OCI-LY1 (cell line): ENCODE measurements at regions not wholly inside any gene's neighbourhood (a gene's known extent, or its start where the extent isn't known, plus 50 kb on each side); places are given as distances from the start of the nearest gene placed in this dataset.

Source experiments
- H2AFZ ChIP-seq: fragments of 200-600 bp; sonication (generic), shearing (Covaris generic); 2 replicates; pipeline ENCODE4 v1.6.0; 2014; ENCODE audit warnings: antibody characterized with exemption, mild to moderate bottlenecking, low read length
- H3F3A ChIP-seq: fragments of 200-600 bp; sonication (generic), shearing (Covaris generic); 2 replicates; pipeline ENCODE4 v1.6.0; 2014; ENCODE audit warnings: mild to moderate bottlenecking, antibody characterized with exemption, low read length, moderate library complexity; ENCODE audit not compliant: insufficient read depth
- H3K27ac ChIP-seq: fragments of 200-600 bp; sonication (generic); 2 replicates; pipeline ENCODE4 v1.5.1; 2014; ENCODE audit warnings: low read length, mixed run types, mild to moderate bottlenecking, low read depth; ENCODE audit not compliant: poor library complexity, severe bottlenecking
- H3K27me3 ChIP-seq: fragments of 200-600 bp; sonication (generic); 2 replicates; pipeline ENCODE4 v1.6.0; 2014; ENCODE audit warnings: antibody characterized with exemption, mild to moderate bottlenecking, low read length, moderate library complexity; ENCODE audit not compliant: insufficient read depth
- H3K36me3 ChIP-seq: fragments of 200-600 bp; sonication (generic); 2 replicates; pipeline ENCODE4 v1.6.1; 2014; ENCODE audit warnings: mild to moderate bottlenecking, antibody characterized with exemption, low read length, moderate library complexity, mixed read lengths; ENCODE audit not compliant: insufficient read depth
- H3K4me1 ChIP-seq: fragments of 200-600 bp; sonication (generic); 2 replicates; pipeline ENCODE4 v1.5.1; 2014; ENCODE audit warnings: mild to moderate bottlenecking, low read length, moderate library complexity; ENCODE audit not compliant: insufficient read depth, severe bottlenecking
- H3K4me2 ChIP-seq: fragments of 200-600 bp; sonication (generic), shearing (Covaris generic); 2 replicates; pipeline ENCODE4 v1.6.1; 2014; ENCODE audit warnings: low read length
- H3K4me3 ChIP-seq: fragments of 200-600 bp; sonication (generic); 2 replicates; pipeline ENCODE4 v1.5.1; 2014; ENCODE audit warnings: low read length, low read depth, mild to moderate bottlenecking, mixed read lengths; ENCODE audit not compliant: poor library complexity, severe bottlenecking
- H3K79me2 ChIP-seq: fragments of 200-600 bp; shearing (Covaris generic); 2 replicates; pipeline ENCODE4 v1.6.1; 2016; ENCODE audit warnings: mixed run types, low read length, mixed read lengths; ENCODE audit not compliant: insufficient read depth
- H3K9ac ChIP-seq: fragments of 200-600 bp; sonication (generic), shearing (Covaris generic); 2 replicates; pipeline ENCODE4 v1.6.1; 2014; ENCODE audit warnings: mild to moderate bottlenecking, low read length, mixed read lengths
- H3K9me2 ChIP-seq: fragments of 200-600 bp; sonication (generic), shearing (Covaris generic); 2 replicates; pipeline ENCODE4 v1.6.1; 2014; ENCODE audit warnings: low read depth, mild to moderate bottlenecking, low read length, mixed read lengths
- H3K9me3 ChIP-seq: fragments of 200-600 bp; shearing (Covaris generic); 2 replicates; pipeline ENCODE4 v1.6.1; 2014; ENCODE audit warnings: low read length, mixed read lengths
- H4K20me1 ChIP-seq: fragments of 200-600 bp; sonication (generic), shearing (Covaris generic); 2 replicates; pipeline ENCODE4 v1.6.0; 2016; ENCODE audit warnings: mild to moderate bottlenecking, low read length; ENCODE audit not compliant: insufficient read depth
- EZH2 ChIP-seq: fragments of 200-600 bp; sonication (generic), shearing (Covaris generic); IDR thresholded peaks from 2 replicates; pipeline ENCODE4 v1.8.0; 2017; ENCODE audit warnings: borderline replicate concordance, mixed run types, mild to moderate bottlenecking, antibody characterized with exemption, low read length, moderate library complexity, mixed read lengths
- TF ChIP-seq, protein P1 (sequence below): fragments of 200-600 bp; sonication (generic), shearing (Covaris generic); IDR thresholded peaks from 2 replicates; pipeline ENCODE4 v1.5.1; 2017; ENCODE audit warnings: mild to moderate bottlenecking, antibody characterized with exemption, low read length, moderate library complexity, mixed read lengths

DNA sequence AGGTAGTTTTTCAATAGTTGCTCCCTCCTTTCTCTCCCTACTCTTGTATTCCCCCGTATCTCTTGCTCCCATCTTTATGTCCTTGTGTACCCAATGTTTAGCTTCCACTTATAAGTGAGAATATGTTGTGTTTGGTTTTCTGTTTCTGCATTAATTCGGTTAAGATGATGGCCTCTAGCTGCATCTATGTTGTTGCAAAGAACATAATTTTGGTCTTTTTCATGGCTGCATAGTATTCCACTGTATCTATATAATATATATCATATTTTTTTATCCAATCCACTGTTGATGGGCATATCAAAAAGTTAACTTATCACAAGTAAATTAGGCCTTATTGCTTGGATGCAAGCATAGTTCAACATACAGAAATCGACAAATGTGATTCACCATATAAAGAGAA is 594.0 kb downstream of the TYW1 start:
- no peaks in the 10 kb centered on the region for H4K20me1 ChIP-seq
- H3K4me1 ChIP-seq = no peaks in the 10 kb centered on the region
- H3K9ac ChIP-seq = no peak overlapping the region
- no peak overlapping the region for H3K4me2 ChIP-seq
- H3F3A ChIP-seq = no peaks in the 10 kb centered on the region
- H3K36me3 ChIP-seq = no peaks in the 10 kb centered on the region
- H3K27ac ChIP-seq = no peak overlapping the region
- TF ChIP-seq EZH2 = no peak
- TF ChIP-seq, protein P1, sequence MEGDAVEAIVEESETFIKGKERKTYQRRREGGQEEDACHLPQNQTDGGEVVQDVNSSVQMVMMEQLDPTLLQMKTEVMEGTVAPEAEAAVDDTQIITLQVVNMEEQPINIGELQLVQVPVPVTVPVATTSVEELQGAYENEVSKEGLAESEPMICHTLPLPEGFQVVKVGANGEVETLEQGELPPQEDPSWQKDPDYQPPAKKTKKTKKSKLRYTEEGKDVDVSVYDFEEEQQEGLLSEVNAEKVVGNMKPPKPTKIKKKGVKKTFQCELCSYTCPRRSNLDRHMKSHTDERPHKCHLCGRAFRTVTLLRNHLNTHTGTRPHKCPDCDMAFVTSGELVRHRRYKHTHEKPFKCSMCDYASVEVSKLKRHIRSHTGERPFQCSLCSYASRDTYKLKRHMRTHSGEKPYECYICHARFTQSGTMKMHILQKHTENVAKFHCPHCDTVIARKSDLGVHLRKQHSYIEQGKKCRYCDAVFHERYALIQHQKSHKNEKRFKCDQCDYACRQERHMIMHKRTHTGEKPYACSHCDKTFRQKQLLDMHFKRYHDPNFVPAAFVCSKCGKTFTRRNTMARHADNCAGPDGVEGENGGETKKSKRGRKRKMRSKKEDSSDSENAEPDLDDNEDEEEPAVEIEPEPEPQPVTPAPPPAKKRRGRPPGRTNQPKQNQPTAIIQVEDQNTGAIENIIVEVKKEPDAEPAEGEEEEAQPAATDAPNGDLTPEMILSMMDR = no peak
- H3K9me3 ChIP-seq = no peaks in the 10 kb centered on the region
- no peaks in the 10 kb centered on the region for H3K79me2 ChIP-seq
- no peak overlapping the region for H2AFZ ChIP-seq
- H3K27me3 ChIP-seq = no peaks in the 10 kb centered on the region
- no peaks in the 10 kb centered on the region for H3K9me2 ChIP-seq
- no peak overlapping the region for H3K4me3 ChIP-seq

DNA sequence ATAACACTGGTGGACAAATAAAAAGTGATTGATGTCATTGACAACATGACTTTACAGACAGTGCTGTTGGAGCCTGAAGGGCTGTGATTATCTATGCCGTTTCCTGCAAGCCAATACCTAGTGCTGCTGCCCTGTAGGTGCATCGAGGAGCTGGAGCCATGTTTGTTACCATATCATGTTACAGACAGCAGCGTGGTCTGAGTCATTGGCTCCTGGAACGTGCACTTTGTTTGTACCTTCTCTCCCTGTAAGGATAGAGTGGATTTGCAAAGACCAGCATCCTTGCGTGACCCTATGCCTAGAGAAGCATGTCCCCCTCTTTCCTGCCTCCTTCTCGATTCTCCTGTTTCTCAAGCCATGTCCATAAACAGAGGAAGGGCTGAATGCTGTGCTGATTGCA is 597.2 kb downstream of the TYW1 start:
- no peaks in the 10 kb centered on the region for H3K4me1 ChIP-seq
- no peaks in the 10 kb centered on the region for H4K20me1 ChIP-seq
- no peak overlapping the region for H3K4me3 ChIP-seq
- no peak overlapping the region for H2AFZ ChIP-seq
- no peaks in the 10 kb centered on the region for H3K27me3 ChIP-seq
- no peaks in the 10 kb centered on the region for H3K79me2 ChIP-seq
- H3K9me3 ChIP-seq = no peaks in the 10 kb centered on the region
- no peaks in the 10 kb centered on the region for H3K9me2 ChIP-seq
- no peaks in the 10 kb centered on the region for H3F3A ChIP-seq
- TF ChIP-seq, protein P1 = no peak
- no peak for TF ChIP-seq EZH2
- no peak overlapping the region for H3K9ac ChIP-seq
- H3K27ac ChIP-seq = no peak overlapping the region
- no peaks in the 10 kb centered on the region for H3K36me3 ChIP-seq
- no peak overlapping the region for H3K4me2 ChIP-seq

DNA sequence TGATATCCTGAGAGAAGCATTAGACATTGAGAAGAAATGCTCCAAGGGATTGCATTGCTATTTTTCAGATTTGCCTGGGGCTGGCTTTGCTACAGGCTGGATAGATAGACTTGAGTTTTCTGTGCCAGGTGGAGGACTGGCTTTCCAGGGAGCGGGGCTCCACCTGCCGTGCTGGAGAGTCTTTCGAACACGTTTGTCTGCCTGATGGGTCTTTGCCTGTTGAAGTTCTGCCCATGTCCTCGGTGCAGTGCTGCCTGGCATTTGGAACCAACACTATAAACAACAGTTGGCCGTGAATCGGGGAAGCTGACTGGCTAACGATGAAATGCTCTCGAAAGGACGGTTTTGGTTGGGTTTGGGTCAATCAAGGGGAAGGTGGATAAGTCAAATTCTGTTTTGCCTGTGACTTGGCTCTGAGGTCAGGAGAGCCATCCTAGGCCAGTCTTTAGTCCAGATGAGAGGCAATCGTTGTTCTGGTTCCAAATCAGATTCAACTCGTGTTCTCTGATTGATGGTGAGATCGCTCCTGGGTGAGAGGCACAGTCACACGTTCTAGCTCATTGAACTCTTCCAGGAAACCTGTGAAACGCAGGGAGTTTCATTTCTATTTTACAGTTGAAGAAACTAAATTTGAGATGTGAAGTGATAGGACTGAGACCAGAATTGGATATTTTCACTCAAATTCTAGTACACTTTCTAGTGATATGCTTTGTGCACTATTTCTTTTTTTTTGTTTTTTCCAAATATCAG is 599.0 kb downstream of the TYW1 start:
- H3K27ac ChIP-seq = no peak overlapping the region

DNA sequence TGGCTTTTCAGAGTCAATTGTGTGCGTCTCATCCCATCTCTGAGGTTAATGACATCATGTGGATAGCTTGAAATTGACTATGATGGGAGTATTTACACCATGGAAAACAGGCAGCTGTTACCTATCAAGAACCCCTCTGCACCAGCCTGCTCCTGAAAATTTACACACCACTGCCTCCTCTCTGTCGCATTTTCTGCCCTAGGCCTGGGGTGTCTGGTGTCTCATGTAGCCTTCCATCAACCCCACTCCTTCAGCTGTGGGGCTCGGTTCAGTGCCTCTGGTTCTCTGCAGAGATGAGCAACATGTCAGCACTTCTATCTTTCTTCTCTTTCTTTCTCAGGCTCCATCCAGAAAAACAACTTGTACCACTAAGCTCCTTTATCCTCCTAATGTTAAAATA is 600.5 kb downstream of the TYW1 start:
- no peaks in the 10 kb centered on the region for H3K4me1 ChIP-seq
- H3K4me2 ChIP-seq = no peak overlapping the region
- no peak overlapping the region for H3K27ac ChIP-seq
- H3K36me3 ChIP-seq = no peaks in the 10 kb centered on the region
- no peaks in the 10 kb centered on the region for H4K20me1 ChIP-seq
- H3K79me2 ChIP-seq = no peaks in the 10 kb centered on the region
- no peak overlapping the region for H2AFZ ChIP-seq
- H3K9me3 ChIP-seq = no peaks in the 10 kb centered on the region
- H3K27me3 ChIP-seq = no peaks in the 10 kb centered on the region
- TF ChIP-seq, protein P1 = no peak
- no peak for TF ChIP-seq EZH2
- H3K4me3 ChIP-seq = no peak overlapping the region
- H3F3A ChIP-seq = no peaks in the 10 kb centered on the region
- no peak overlapping the region for H3K9ac ChIP-seq
- no peaks in the 10 kb centered on the region for H3K9me2 ChIP-seq

More for the DNA sequence above, 599.0 kb downstream of the TYW1 start:
- Histone ChIP-seq H3K4me1 (no peaks in the 10 kb centered on the region), H3K4me2 (no peak overlapping the region), H3K4me3 (no peak overlapping the region), H3K9me2 (no peaks in the 10 kb centered on the region), H3K79me2 (no peaks in the 10 kb centered on the region), H3K9me3 (no peaks in the 10 kb centered on the region), H3K27me3 (no peaks in the 10 kb centered on the region), H3K9ac (no peak overlapping the region), H3F3A (no peaks in the 10 kb centered on the region), H4K20me1 (no peaks in the 10 kb centered on the region), H3K36me3 (no peaks in the 10 kb centered on the region), H2AFZ (no peak overlapping the region)
- TF ChIP-seq EZH2 = no peak
